ENCODE measurements at regions not wholly inside any gene's neighbourhood (a gene's known extent, or its start where the extent isn't known, plus 50 kb on each side); places are given as distances from the start of the nearest gene placed in this dataset.

- DNase-seq (ENCODE audit: low read depth) = no peak
- no peak overlapping the region for H3K4me3 ChIP-seq (ENCODE audit: low read depth, low read length)
- TF ChIP-seq, protein P1, sequence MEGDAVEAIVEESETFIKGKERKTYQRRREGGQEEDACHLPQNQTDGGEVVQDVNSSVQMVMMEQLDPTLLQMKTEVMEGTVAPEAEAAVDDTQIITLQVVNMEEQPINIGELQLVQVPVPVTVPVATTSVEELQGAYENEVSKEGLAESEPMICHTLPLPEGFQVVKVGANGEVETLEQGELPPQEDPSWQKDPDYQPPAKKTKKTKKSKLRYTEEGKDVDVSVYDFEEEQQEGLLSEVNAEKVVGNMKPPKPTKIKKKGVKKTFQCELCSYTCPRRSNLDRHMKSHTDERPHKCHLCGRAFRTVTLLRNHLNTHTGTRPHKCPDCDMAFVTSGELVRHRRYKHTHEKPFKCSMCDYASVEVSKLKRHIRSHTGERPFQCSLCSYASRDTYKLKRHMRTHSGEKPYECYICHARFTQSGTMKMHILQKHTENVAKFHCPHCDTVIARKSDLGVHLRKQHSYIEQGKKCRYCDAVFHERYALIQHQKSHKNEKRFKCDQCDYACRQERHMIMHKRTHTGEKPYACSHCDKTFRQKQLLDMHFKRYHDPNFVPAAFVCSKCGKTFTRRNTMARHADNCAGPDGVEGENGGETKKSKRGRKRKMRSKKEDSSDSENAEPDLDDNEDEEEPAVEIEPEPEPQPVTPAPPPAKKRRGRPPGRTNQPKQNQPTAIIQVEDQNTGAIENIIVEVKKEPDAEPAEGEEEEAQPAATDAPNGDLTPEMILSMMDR (IDR thresholded peaks at IDR 0.05; ENCODE audit: low read depth, low read length, missing control alignments) = peak; percentile 41
Measured at GRCh38 chr2:108184419-108184818, 55.3 kb upstream of the SULT1C3 start.

DNA sequence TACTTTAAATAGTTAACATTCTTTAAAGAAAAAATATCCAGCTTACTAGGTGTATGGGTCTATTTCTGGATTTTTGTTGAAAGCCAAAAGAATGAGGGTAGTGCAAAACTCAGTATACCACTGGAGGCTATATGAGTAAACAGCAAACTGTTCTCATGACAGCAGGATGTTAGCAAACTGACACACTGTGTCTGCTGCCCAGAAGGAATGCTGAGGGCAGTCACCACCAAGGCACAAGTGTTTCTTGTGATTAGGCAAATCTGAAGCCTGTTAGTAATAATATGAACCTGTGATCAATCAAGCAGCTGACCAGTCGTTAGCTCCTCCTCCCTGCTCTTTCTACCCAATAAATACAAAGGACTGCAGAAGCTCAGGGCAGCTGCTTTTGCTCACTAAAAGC lies 50.5 kb upstream of the SULT1C3 start:
- no peak for DNase-seq (ENCODE audit: low read depth)
- H3K4me3 ChIP-seq (ENCODE audit: low read depth, low read length) = no peak overlapping the region
- TF ChIP-seq, protein P1 (IDR thresholded peaks at IDR 0.05; ENCODE audit: low read depth, low read length, missing control alignments) = no peak
